ENCODE measurements at regions not wholly inside any gene's neighbourhood (a gene's known extent, or its start where the extent isn't known, plus 50 kb on each side); places are given as distances from the start of the nearest gene placed in this dataset.

GRCh38 chr10:100677290-100677945 is 68.0 kb upstream of the PAX2 start:
- H3K27me3 ChIP-seq (ENCODE audit: control insufficient read depth in 1 of 2, insufficient read depth in 2 of 2, low read length in 2 of 2) = peaks cover 0 to 11% of the 10 kb centered on the region in 2 experiments; a peak in 2 of 5 replicates
- ChIA-PET POLR2A (no interaction called here), CTCF (ENCODE audit: low intra/inter-chr PET ratio, low total read pairs) (no interaction called here)
- no peaks in the 10 kb centered on the region for H3K9me3 ChIP-seq (ENCODE audit: low read length)
- no TSS peak for BruUV-seq (replicated peaks)
- H3K36me3 ChIP-seq (replicated peaks in 1 of 2; ENCODE audit: control insufficient read depth in 1 of 2, insufficient read depth in 2 of 2, low read length in 2 of 2) = no peaks in the 10 kb centered on the region
- H3K4me3 ChIP-seq (replicated peaks in 1 of 3; ENCODE audit: insufficient read depth in 1 of 3, low read depth in 2 of 3, low read length in 3 of 3) = no peak overlapping the region
- no peak overlapping the region for H3K9ac ChIP-seq (ENCODE audit: insufficient read depth, low read depth, low read length)
- DNase-seq (ENCODE audit: low spot score) (no peak), ATAC-seq (no peak), FAIRE-seq (no peak)
- no peaks in the 10 kb centered on the region for H4K20me1 ChIP-seq (ENCODE audit: insufficient read depth, low read length)
- TF ChIP-seq ZFP36L2 (CRISPR knock-in tag; IDR thresholded peaks at IDR 0.05) (no peak), ZNF766 (CRISPR knock-in tag; IDR thresholded peaks at IDR 0.05; ENCODE audit: borderline replicate concordance) (no peak), MYC (CRISPR knock-in tag; IDR thresholded peaks at IDR 0.05; ENCODE audit: borderline replicate concordance) (no peak), RNF219 (CRISPR knock-in tag; IDR thresholded peaks at IDR 0.05) (no peak)
- no peak overlapping the region for H3K27ac ChIP-seq (ENCODE audit: extremely low read length, insufficient read depth, low read length)
- intact Hi-C loops (cut with micrococcal nuclease; ENCODE audit: unreplicated experiment) = no loop called here
- no peaks in the 10 kb centered on the region for H3K4me1 ChIP-seq (ENCODE audit: insufficient read depth, low read length)
- H3K4me2 ChIP-seq (ENCODE audit: low read depth, low read length) = no peak overlapping the region
- no peak overlapping the region for H2AFZ ChIP-seq (ENCODE audit: low read length)
- WGBS (ENCODE audit: low lambda C conversion rate) = 0% methylated on average over 6 of the region's 6 CpGs
- in situ Hi-C loops (cut with HindIII; ENCODE audit: extremely low pct_ligation_motif_present, low pct_unique_long_range_greater_than_20kb) = no loop called here
- no peaks in the 10 kb centered on the region for H3K79me2 ChIP-seq (ENCODE audit: insufficient read depth, low read length)

- no peak for DNase-seq (ENCODE audit: low spot score)
- Histone ChIP-seq H3K36me3 (replicated peaks in 1 of 2; ENCODE audit: control insufficient read depth in 1 of 2, insufficient read depth in 2 of 2, low read length in 2 of 2) (no peaks in the 10 kb centered on the region), H3K79me2 (ENCODE audit: insufficient read depth, low read length) (no peaks in the 10 kb centered on the region), H3K27me3 (ENCODE audit: control insufficient read depth in 1 of 2, insufficient read depth in 2 of 2, low read length in 2 of 2) (peaks cover 0 to 16% of the 10 kb centered on the region in 2 experiments; a peak in 2 of 5 replicates), H3K9me3 (ENCODE audit: low read length) (no peaks in the 10 kb centered on the region), H4K20me1 (ENCODE audit: insufficient read depth, low read length) (no peaks in the 10 kb centered on the region), H2AFZ (ENCODE audit: low read length) (no peak overlapping the region), H3K4me3 (replicated peaks in 1 of 3; ENCODE audit: insufficient read depth in 1 of 3, low read depth in 2 of 3, low read length in 3 of 3) (no peak overlapping the region), H3K9ac (ENCODE audit: insufficient read depth, low read depth, low read length) (no peak overlapping the region), H3K4me2 (ENCODE audit: low read depth, low read length) (no peak overlapping the region), H3K27ac (ENCODE audit: extremely low read length, insufficient read depth, low read length) (no peak overlapping the region), H3K4me1 (ENCODE audit: insufficient read depth, low read length) (no peaks in the 10 kb centered on the region)
- no TSS peak for BruUV-seq (replicated peaks)
- no peak for FAIRE-seq
- intact Hi-C loops (cut with micrococcal nuclease; ENCODE audit: unreplicated experiment) = no loop called here
- in situ Hi-C loops (cut with HindIII; ENCODE audit: extremely low pct_ligation_motif_present, low pct_unique_long_range_greater_than_20kb) = no loop called here
- 0% methylated on average over 3 of the region's 3 CpGs for WGBS (ENCODE audit: low lambda C conversion rate)
- POLR2A ChIA-PET = no interaction called here
- ATAC-seq = no peak
- CTCF ChIA-PET (ENCODE audit: low intra/inter-chr PET ratio, low total read pairs) = no interaction called here
- TF ChIP-seq ELF4 (CRISPR knock-in tag; IDR thresholded peaks at IDR 0.05; ENCODE audit: borderline replicate concordance) (no peak), KAT2B (IDR thresholded peaks at IDR 0.05; ENCODE audit: borderline replicate concordance, low read depth, low read length) (no peak), SNAI1 (CRISPR knock-in tag; IDR thresholded peaks at IDR 0.05; ENCODE audit: borderline replicate concordance) (no peak), PATZ1 (CRISPR knock-in tag; IDR thresholded peaks at IDR 0.05) (no peak), ZNF577 (CRISPR knock-in tag; IDR thresholded peaks at IDR 0.05; ENCODE audit: borderline replicate concordance, low read depth) (no peak), ZNF782 (CRISPR knock-in tag; IDR thresholded peaks at IDR 0.05; ENCODE audit: borderline replicate concordance) (no peak), ZNF326 (CRISPR knock-in tag; IDR thresholded peaks at IDR 0.05; ENCODE audit: borderline replicate concordance) (no peak), TP53 (CRISPR knock-in tag; conservative IDR thresholded peaks at IDR 0.05) (no peak), ZBTB42 (CRISPR knock-in tag; IDR thresholded peaks at IDR 0.05) (no peak), KLF15 (CRISPR knock-in tag; IDR thresholded peaks at IDR 0.05; ENCODE audit: borderline replicate concordance) (no peak), TCF7 (IDR thresholded peaks at IDR 0.05; ENCODE audit: low read depth) (no peak)
Measured at GRCh38 chr10:100679327-100679726, 66.1 kb upstream of the PAX2 start.

All from HepG2 (cell line).